ENCODE measurements at regions not wholly inside any gene's neighbourhood (a gene's known extent, or its start where the extent isn't known, plus 50 kb on each side); places are given as distances from the start of the nearest gene placed in this dataset.

DNA sequence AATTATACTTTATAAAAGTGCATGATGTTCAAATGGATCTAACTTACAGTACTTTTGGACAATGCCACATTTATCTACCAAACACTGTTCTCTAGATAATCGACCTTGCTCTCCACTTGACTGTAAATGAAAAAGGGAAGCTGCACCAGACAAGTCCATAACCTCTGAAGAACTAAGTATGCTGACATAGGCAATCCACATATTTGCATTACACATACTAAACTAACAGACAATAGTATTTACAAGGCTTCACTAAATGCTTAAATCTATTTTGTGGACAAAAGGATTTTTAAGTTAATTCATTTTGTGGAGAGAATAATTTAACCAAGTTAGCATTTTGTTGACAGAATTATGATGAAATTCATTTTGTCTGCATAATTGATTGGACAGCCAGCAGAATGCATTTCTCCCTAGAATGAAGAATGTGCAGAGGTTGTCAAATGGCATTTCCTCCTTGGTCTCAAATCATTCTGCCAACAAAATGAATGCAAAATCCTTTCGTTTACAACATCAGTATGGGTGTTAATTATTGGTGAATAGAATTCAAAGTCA, 520.9 kb downstream of the CPS1 start:
- DNase-seq (ENCODE audit: insufficient read length) (no peak), FAIRE-seq (no peak)
- no peak for TF ChIP-seq POLR2AphosphoS5 (IDR thresholded peaks at IDR 0.05; ENCODE audit: low read depth, low read length)

- FAIRE-seq = no peak
- TF ChIP-seq POLR2A (IDR thresholded peaks at IDR 0.05; ENCODE audit: low read depth, low read length) (no peak), TAF1 (IDR thresholded peaks at IDR 0.05; ENCODE audit: borderline replicate concordance, low read depth, low read length) (no peak), POLR2AphosphoS5 (IDR thresholded peaks at IDR 0.05; ENCODE audit: low read depth, low read length) (no peak)
- DNase-seq (ENCODE audit: insufficient read length) = no peak
Observed at GRCh38 chr2:211084352-211084751, 528.0 kb downstream of the CPS1 start.

DNA sequence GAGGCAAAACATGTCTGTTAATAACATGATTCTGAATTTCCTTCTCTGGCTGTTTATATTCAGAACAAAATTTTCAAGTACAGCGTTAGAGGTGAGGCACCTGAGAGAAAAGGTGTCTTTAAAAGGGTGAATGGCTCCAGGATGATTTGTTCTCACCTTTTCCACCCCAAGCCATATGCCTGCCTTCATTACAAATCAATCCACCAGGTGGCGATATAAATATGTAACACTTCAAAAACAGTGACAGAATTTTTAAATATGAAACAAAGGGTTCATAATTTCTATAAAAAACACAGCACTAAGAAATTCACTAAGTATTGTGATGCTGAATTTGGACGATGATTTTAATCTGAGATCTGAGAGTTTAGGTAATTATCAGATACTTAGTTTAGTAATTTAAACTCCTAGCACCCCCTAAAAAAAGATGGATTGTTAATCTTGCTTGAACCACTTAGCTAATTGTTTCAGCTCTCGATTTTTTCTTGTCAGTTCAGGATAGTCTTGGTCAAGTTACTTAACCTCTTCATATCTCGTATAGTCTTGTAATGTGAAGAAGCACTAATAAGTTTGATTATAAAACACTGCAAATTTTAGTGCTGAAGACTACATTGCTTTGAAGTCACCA, 528.8 kb downstream of the CPS1 start:
- FAIRE-seq (no peak), DNase-seq (ENCODE audit: insufficient read length) (no peak)
- no peak for TF ChIP-seq POLR2AphosphoS5 (IDR thresholded peaks at IDR 0.05; ENCODE audit: low read depth, low read length)
- no peak for TF ChIP-seq TAF1 (IDR thresholded peaks at IDR 0.05; ENCODE audit: borderline replicate concordance, low read depth, low read length)
- no peak for TF ChIP-seq POLR2A (IDR thresholded peaks at IDR 0.05; ENCODE audit: low read depth, low read length)

DNA sequence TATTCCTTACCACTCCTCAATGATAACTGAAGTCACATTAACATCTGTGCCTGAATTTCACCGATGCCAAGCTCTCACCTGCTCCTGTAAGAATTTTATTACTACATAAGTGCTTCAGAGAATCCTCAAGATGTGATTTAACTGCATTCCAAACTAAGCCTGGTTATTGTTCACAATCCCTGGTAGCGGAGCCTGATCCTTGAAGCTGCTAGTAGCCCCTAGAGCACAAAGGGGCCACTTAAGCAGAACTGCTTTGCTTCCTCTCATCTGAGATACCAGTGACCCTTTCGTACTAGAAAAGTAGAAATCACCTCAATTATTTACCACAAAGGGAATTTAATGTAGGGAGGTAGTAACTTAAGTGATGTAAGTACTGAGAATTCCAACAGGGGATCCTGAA, 529.6 kb downstream of the CPS1 start:
- no peak for DNase-seq (ENCODE audit: insufficient read length)
- no peak for FAIRE-seq
- TF ChIP-seq POLR2AphosphoS5 (IDR thresholded peaks at IDR 0.05; ENCODE audit: low read depth, low read length) (no peak), TAF1 (IDR thresholded peaks at IDR 0.05; ENCODE audit: borderline replicate concordance, low read depth, low read length) (no peak), POLR2A (IDR thresholded peaks at IDR 0.05; ENCODE audit: low read depth, low read length) (no peak)

DNA sequence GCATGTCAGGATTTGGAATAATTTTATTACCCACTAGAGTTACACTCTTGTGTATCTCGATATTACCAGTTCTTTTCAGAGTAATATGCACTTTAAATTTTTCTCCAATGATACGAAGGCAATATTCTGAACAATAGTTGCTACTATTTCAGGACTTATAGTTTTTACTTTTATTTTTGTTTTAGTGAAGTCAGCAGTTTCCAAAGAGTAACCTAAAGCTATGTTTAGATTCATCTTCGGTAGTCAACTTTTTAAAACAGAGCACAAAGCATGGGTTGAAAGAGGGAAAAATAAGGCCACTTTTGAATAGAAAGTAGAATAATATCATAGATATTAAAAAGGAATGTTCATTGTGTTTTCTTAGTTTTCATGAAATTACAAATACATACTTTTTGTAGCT, 532.7 kb downstream of the CPS1 start:
- DNase-seq (ENCODE audit: insufficient read length) = no peak
- TF ChIP-seq TAF1 (IDR thresholded peaks at IDR 0.05; ENCODE audit: borderline replicate concordance, low read depth, low read length) (no peak), POLR2AphosphoS5 (IDR thresholded peaks at IDR 0.05; ENCODE audit: low read depth, low read length) (no peak), POLR2A (IDR thresholded peaks at IDR 0.05; ENCODE audit: low read depth, low read length) (no peak)
- no peak for FAIRE-seq

- DNase-seq (ENCODE audit: insufficient read length) (no peak), FAIRE-seq (no peak)
- TF ChIP-seq POLR2A (IDR thresholded peaks at IDR 0.05; ENCODE audit: low read depth, low read length) (no peak), TAF1 (IDR thresholded peaks at IDR 0.05; ENCODE audit: borderline replicate concordance, low read depth, low read length) (no peak), POLR2AphosphoS5 (IDR thresholded peaks at IDR 0.05; ENCODE audit: low read depth, low read length) (no peak)
Observed at GRCh38 chr2:211093743-211094303, 537.4 kb downstream of the CPS1 start.

GRCh38 chr2:211103989-211104388, 547.6 kb downstream of the CPS1 start:
- FAIRE-seq (no peak), DNase-seq (ENCODE audit: insufficient read length) (no peak)
- no peak for TF ChIP-seq TAF1 (IDR thresholded peaks at IDR 0.05; ENCODE audit: borderline replicate concordance, low read depth, low read length)
- TF ChIP-seq POLR2A (IDR thresholded peaks at IDR 0.05; ENCODE audit: low read depth, low read length) = no peak
- TF ChIP-seq POLR2AphosphoS5 (IDR thresholded peaks at IDR 0.05; ENCODE audit: low read depth, low read length) = no peak

DNA sequence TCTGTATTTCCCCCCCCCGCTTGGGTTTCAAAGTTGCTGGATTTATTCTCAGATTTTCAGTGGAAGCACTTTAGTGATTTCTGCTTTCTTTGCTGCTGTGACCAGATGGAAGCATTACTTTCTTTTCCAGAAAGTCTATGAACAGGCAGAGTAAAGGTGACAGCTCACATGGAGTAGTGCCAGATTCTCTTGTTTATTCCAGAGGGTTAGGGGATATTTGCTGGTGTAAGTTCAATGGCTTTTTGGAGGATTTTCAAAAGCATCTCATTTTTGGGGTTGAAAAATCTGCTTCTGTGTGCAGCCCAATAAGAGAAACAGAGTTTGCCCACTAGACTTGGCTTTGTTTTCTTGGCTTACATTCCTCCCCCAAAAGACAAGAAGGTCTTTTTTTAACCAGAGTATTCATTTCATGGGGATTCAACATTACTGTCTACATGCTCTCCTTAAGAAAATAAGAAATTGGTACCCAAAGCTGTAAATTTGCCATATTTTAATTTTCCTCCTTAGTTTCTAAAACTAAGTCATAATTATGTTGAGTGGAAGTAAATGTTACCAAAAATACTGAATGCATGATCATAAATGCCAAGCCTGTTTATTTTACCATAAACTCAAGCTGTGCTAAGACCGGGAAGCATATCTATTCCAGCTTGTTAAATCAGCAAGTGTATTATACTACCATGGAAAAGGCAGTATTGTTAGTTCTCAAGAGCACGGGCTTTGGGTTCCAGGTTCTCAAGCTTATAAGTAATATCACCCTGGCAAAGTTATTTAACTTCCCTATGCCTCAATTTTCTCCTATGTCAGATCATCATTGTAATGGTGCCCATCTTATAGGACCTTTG, 557.2 kb downstream of the CPS1 start:
- TF ChIP-seq POLR2AphosphoS5 (IDR thresholded peaks at IDR 0.05; ENCODE audit: low read depth, low read length) = no peak
- TF ChIP-seq POLR2A (IDR thresholded peaks at IDR 0.05; ENCODE audit: low read depth, low read length) = no peak
- TF ChIP-seq TAF1 (IDR thresholded peaks at IDR 0.05; ENCODE audit: borderline replicate concordance, low read depth, low read length) = no peak
- DNase-seq (ENCODE audit: insufficient read length) = no peak
- no peak for FAIRE-seq

GRCh38 chr2:211114826-211115455, 558.5 kb downstream of the CPS1 start:
- FAIRE-seq (no peak), DNase-seq (ENCODE audit: insufficient read length) (no peak)
- TF ChIP-seq POLR2A (IDR thresholded peaks at IDR 0.05; ENCODE audit: low read depth, low read length) (no peak), TAF1 (IDR thresholded peaks at IDR 0.05; ENCODE audit: borderline replicate concordance, low read depth, low read length) (no peak), POLR2AphosphoS5 (IDR thresholded peaks at IDR 0.05; ENCODE audit: low read depth, low read length) (no peak)

DNA sequence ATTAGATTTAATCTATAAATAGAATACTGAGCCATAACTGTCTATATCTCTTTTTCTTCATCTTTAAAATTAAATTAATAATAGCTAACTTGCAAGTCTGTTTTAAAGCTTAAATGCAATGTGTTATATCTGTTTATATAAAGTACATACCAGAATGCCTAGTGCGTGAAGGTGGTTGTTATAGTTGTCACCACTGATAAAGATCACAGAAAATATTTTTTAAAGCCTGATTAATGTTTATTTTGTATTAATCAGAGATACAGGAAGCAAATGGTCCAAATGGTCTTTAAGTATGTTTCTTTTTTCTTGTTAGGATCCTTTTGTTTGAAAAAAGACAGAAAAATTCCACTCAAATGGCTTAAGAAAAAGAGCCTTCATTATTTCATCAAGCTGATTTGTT, 560.6 kb downstream of the CPS1 start:
- FAIRE-seq = no peak
- TF ChIP-seq TAF1 (IDR thresholded peaks at IDR 0.05; ENCODE audit: borderline replicate concordance, low read depth, low read length) (no peak), POLR2A (IDR thresholded peaks at IDR 0.05; ENCODE audit: low read depth, low read length) (no peak), POLR2AphosphoS5 (IDR thresholded peaks at IDR 0.05; ENCODE audit: low read depth, low read length) (no peak)
- no peak for DNase-seq (ENCODE audit: insufficient read length)

- FAIRE-seq (no peak), DNase-seq (ENCODE audit: insufficient read length) (no peak)
- TF ChIP-seq TAF1 (IDR thresholded peaks at IDR 0.05; ENCODE audit: borderline replicate concordance, low read depth, low read length) (no peak), POLR2A (IDR thresholded peaks at IDR 0.05; ENCODE audit: low read depth, low read length) (no peak), POLR2AphosphoS5 (IDR thresholded peaks at IDR 0.05; ENCODE audit: low read depth, low read length) (no peak)
Observed at GRCh38 chr2:211126256-211126655, 569.9 kb downstream of the CPS1 start.

Data from GM12892 (cell line).